ENCODE measurements at regions not wholly inside any gene's neighbourhood (a gene's known extent, or its start where the extent isn't known, plus 50 kb on each side); places are given as distances from the start of the nearest gene placed in this dataset.

DNA sequence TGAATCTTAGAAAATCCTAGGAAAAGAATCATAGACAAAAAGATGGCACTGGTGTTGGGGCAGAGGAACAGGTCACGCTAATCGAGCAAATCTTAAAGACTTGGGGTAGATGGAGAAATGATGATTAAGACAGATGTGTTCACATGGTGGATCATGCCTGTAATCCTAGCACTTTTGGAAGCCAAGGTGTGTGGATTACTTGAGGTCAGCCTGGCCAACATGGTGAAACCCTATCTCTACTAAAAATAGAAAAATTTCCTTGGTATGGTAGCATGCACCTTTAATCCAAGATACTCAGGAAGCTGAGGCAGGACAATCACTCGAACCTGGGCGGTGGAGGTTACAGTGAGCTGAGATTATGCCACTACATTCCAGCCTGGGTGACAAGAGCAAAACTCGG, 145.7 kb upstream of the HSFY2 start:
- no peaks in the 10 kb centered on the region for H3K79me2 ChIP-seq (ENCODE audit: control insufficient read depth, insufficient read depth, low read length)
- H3K27ac ChIP-seq (ENCODE audit: low read length in 2 of 2), result no peak overlapping the region
- no peak overlapping the region for H3K4me3 Mint-ChIP-seq
- DNase-seq (no peak), ATAC-seq (ENCODE audit: low read depth) (no peak)
- no peak overlapping the region for H3K4me3 ChIP-seq (ENCODE audit: control extremely low read depth in 1 of 5, extremely low read depth in 1 of 5, insufficient read depth in 1 of 5, low read depth in 2 of 5, low read length in 4 of 5)
- intact Hi-C loops (cut with micrococcal nuclease), result no loop called here
- H3K9ac ChIP-seq (ENCODE audit: low read length), result no peak overlapping the region
- no peaks in the 10 kb centered on the region for H3K9me3 ChIP-seq (ENCODE audit: control extremely low read depth in 1 of 3, control insufficient read depth in 2 of 3, insufficient read depth in 1 of 3, low read length in 2 of 3)
- H3K36me3 ChIP-seq (replicated peaks in 1 of 2; ENCODE audit: control extremely low read depth in 1 of 2, control insufficient read depth in 1 of 2, extremely low read depth in 1 of 2, insufficient read depth in 2 of 2, low read length in 1 of 2), result no peaks in the 10 kb centered on the region
- no peak overlapping the region for H3K27ac Mint-ChIP-seq
- ChIA-PET POLR2A (no interaction called here), CTCF (interaction anchor here (0.5 kb wide), 1 partner anchor 51 kb away, joined by 5 read pairs; no protein-coding TSS in a partner anchor)
- no peaks in the 10 kb centered on the region for H3K9me3 Mint-ChIP-seq (ENCODE audit: insufficient read depth)
- no peaks in the 10 kb centered on the region for H3K4me1 Mint-ChIP-seq
- no peak overlapping the region for H3K4me2 ChIP-seq (replicated peaks; ENCODE audit: low read depth, low read length, poor library complexity, severe bottlenecking)
- no CpG with 5 or more reads among the region's 5 CpGs for WGBS (ENCODE audit: insufficient coverage)
- no peaks in the 10 kb centered on the region for H3K27me3 ChIP-seq (replicated peaks in 1 of 4; ENCODE audit: control extremely low read depth in 1 of 4, control insufficient read depth in 3 of 4, insufficient read depth in 4 of 4, low read length in 3 of 4)
- H4K20me1 ChIP-seq (ENCODE audit: control insufficient read depth, insufficient read depth, low read length, poor library complexity, severe bottlenecking), result no peaks in the 10 kb centered on the region
- H2AFZ ChIP-seq (ENCODE audit: insufficient read depth, low read depth, low read length, poor library complexity, severe bottlenecking), result no peak overlapping the region
- no peaks in the 10 kb centered on the region for H3K4me1 ChIP-seq (ENCODE audit: control insufficient read depth in 2 of 2, insufficient read depth in 2 of 2, low read length in 2 of 2)
- no peak for TF ChIP-seq EZH2 (IDR thresholded peaks at IDR 0.05; ENCODE audit: borderline replicate concordance, insufficient read depth, low read depth, low read length, poor library complexity, severe bottlenecking)
- TF ChIP-seq, protein P1, sequence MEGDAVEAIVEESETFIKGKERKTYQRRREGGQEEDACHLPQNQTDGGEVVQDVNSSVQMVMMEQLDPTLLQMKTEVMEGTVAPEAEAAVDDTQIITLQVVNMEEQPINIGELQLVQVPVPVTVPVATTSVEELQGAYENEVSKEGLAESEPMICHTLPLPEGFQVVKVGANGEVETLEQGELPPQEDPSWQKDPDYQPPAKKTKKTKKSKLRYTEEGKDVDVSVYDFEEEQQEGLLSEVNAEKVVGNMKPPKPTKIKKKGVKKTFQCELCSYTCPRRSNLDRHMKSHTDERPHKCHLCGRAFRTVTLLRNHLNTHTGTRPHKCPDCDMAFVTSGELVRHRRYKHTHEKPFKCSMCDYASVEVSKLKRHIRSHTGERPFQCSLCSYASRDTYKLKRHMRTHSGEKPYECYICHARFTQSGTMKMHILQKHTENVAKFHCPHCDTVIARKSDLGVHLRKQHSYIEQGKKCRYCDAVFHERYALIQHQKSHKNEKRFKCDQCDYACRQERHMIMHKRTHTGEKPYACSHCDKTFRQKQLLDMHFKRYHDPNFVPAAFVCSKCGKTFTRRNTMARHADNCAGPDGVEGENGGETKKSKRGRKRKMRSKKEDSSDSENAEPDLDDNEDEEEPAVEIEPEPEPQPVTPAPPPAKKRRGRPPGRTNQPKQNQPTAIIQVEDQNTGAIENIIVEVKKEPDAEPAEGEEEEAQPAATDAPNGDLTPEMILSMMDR (IDR thresholded peaks at IDR 0.05), result no peak
- no peaks in the 10 kb centered on the region for H3K27me3 Mint-ChIP-seq

DNA sequence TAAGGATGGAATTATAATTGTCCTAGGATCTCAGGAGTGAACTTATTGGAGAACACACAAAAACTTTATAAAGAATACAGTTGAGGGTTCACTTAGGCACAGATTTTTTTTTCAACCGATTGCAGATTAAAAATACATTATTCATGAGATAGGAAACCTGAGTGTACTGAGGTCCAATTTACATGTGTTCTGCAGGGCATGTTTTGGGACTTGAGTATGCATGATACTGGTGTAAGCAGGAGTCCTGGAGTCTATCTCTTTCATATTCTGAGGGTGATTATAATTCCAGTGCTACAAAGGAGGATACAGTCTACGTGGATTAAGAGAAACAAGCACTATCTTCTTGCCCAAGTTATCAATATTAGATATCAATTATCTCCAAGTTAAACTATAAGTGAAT, 139.3 kb upstream of the HSFY2 start:
- Histone ChIP-seq H3K4me2 (replicated peaks; ENCODE audit: low read depth, low read length, poor library complexity, severe bottlenecking) (no peak overlapping the region), H3K27ac (ENCODE audit: low read length in 2 of 2) (no peak overlapping the region), H3K79me2 (ENCODE audit: control insufficient read depth, insufficient read depth, low read length) (no peaks in the 10 kb centered on the region), H2AFZ (ENCODE audit: insufficient read depth, low read depth, low read length, poor library complexity, severe bottlenecking) (no peak overlapping the region), H3K36me3 (replicated peaks in 1 of 2; ENCODE audit: control extremely low read depth in 1 of 2, control insufficient read depth in 1 of 2, extremely low read depth in 1 of 2, insufficient read depth in 2 of 2, low read length in 1 of 2) (no peaks in the 10 kb centered on the region), H3K4me3 (ENCODE audit: control extremely low read depth in 1 of 5, extremely low read depth in 1 of 5, insufficient read depth in 1 of 5, low read depth in 2 of 5, low read length in 4 of 5) (no peak overlapping the region), H3K9me3 (ENCODE audit: control extremely low read depth in 1 of 3, control insufficient read depth in 2 of 3, insufficient read depth in 1 of 3, low read length in 2 of 3) (no peaks in the 10 kb centered on the region), H3K4me1 (ENCODE audit: control insufficient read depth in 2 of 2, insufficient read depth in 2 of 2, low read length in 2 of 2) (no peaks in the 10 kb centered on the region), H4K20me1 (ENCODE audit: control insufficient read depth, insufficient read depth, low read length, poor library complexity, severe bottlenecking) (no peaks in the 10 kb centered on the region), H3K27me3 (replicated peaks in 1 of 4; ENCODE audit: control extremely low read depth in 1 of 4, control insufficient read depth in 3 of 4, insufficient read depth in 4 of 4, low read length in 3 of 4) (no peaks in the 10 kb centered on the region), H3K9ac (ENCODE audit: low read length) (no peak overlapping the region)
- Mint-ChIP-seq H3K9me3 (ENCODE audit: insufficient read depth) (no peaks in the 10 kb centered on the region), H3K4me3 (no peak overlapping the region), H3K4me1 (no peaks in the 10 kb centered on the region), H3K27me3 (no peaks in the 10 kb centered on the region), H3K27ac (no peak overlapping the region)
- no peak for TF ChIP-seq EZH2 (IDR thresholded peaks at IDR 0.05; ENCODE audit: borderline replicate concordance, insufficient read depth, low read depth, low read length, poor library complexity, severe bottlenecking)
- TF ChIP-seq, protein P1 (IDR thresholded peaks at IDR 0.05), result no peak
- intact Hi-C loops (cut with micrococcal nuclease), result no loop called here
- WGBS (ENCODE audit: insufficient coverage), result no CpG with 5 or more reads among the region's 2 CpGs
- ChIA-PET POLR2A (no interaction called here), CTCF (no interaction called here)
- ATAC-seq (ENCODE audit: low read depth) (no peak), DNase-seq (no peak)
